ENCODE measurements at regions not wholly inside any gene's neighbourhood (a gene's known extent, or its start where the extent isn't known, plus 50 kb on each side); places are given as distances from the start of the nearest gene placed in this dataset.

DNA sequence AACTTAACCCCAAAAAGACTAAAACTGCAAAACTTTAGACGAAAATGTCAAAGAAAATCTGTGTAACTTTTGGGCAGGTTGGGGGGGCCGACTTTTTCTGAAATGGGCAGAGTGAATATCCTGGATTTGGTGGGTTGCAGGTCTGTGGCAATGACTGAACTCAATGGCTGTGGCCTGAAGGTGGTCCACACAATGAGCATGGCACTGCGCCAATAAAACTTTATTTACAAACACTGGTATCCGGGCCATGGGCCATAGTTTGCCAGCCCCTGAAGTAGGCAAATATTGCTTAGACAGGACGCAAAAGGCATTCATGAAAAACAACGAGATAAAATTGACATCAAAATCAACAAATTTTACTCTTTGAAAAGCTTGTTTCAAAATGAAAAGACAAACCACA lies 66.2 kb downstream of the RTP5 start:
- in situ Hi-C loops (cut with MboI): no loop called here

More for the DNA sequence above, 66.2 kb downstream of the RTP5 start:
- H3K79me2 ChIP-seq (ENCODE audit: control insufficient read depth, insufficient read depth, low read length): no peaks in the 10 kb centered on the region
- intact Hi-C loops (cut with micrococcal nuclease; ENCODE audit: unreplicated experiment): no loop called here
- ATAC-seq (no peak), DNase-seq (ENCODE audit: low read depth, low spot score) (no peak), FAIRE-seq (no peak)
- CTCF ChIA-PET: no interaction called here
- no peaks in the 10 kb centered on the region for H3K4me1 ChIP-seq (ENCODE audit: control insufficient read depth, insufficient read depth, low read length)
- H3K27ac ChIP-seq (ENCODE audit: control insufficient read depth, insufficient read depth): no peak overlapping the region
- no peaks in the 10 kb centered on the region; the same call in 1 of the 2 replicates for H4K20me1 ChIP-seq (ENCODE audit: control insufficient read depth, insufficient read depth)
- no peak overlapping the region for H3K9ac ChIP-seq (ENCODE audit: control insufficient read depth, insufficient read depth, low read length)
- SMC1A ChIA-PET (ENCODE audit: uncharacterized antibody, unreplicated experiment): no interaction called here
- no TSS peak for BruUV-seq (replicated peaks)
- no peak overlapping the region for H2AFZ ChIP-seq (ENCODE audit: control insufficient read depth, low read depth, low read length)
- POLR2A ChIA-PET: no interaction called here
- 72% methylated on average over 6 of the region's 6 CpGs for WGBS (ENCODE audit: insufficient coverage, insufficient replicate concordance, low lambda C conversion rate, missing lambda C conversion rate)
- no peak overlapping the region for H3K4me2 ChIP-seq (ENCODE audit: control insufficient read depth, insufficient read depth)
- RAD21 ChIA-PET (ENCODE audit: unreplicated experiment): no interaction called here
- peaks cover 1% of the 10 kb centered on the region; the same call in 2 of the 3 replicates for H3K9me3 ChIP-seq (replicated peaks; ENCODE audit: control insufficient read depth, insufficient read depth, low read length)
- no peaks in the 10 kb centered on the region for H3K36me3 ChIP-seq (ENCODE audit: control insufficient read depth in 2 of 2, insufficient read depth in 2 of 2, low read length in 1 of 2)
- TF ChIP-seq, protein P1, sequence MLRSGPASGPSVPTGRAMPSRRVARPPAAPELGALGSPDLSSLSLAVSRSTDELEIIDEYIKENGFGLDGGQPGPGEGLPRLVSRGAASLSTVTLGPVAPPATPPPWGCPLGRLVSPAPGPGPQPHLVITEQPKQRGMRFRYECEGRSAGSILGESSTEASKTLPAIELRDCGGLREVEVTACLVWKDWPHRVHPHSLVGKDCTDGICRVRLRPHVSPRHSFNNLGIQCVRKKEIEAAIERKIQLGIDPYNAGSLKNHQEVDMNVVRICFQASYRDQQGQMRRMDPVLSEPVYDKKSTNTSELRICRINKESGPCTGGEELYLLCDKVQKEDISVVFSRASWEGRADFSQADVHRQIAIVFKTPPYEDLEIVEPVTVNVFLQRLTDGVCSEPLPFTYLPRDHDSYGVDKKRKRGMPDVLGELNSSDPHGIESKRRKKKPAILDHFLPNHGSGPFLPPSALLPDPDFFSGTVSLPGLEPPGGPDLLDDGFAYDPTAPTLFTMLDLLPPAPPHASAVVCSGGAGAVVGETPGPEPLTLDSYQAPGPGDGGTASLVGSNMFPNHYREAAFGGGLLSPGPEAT (IDR thresholded peaks at IDR 0.05; ENCODE audit: low read depth): no peak
- no peak for TF ChIP-seq RAD21 (IDR thresholded peaks at IDR 0.05; ENCODE audit: insufficient read depth, low read depth, low read length)
- TF ChIP-seq, protein P2, sequence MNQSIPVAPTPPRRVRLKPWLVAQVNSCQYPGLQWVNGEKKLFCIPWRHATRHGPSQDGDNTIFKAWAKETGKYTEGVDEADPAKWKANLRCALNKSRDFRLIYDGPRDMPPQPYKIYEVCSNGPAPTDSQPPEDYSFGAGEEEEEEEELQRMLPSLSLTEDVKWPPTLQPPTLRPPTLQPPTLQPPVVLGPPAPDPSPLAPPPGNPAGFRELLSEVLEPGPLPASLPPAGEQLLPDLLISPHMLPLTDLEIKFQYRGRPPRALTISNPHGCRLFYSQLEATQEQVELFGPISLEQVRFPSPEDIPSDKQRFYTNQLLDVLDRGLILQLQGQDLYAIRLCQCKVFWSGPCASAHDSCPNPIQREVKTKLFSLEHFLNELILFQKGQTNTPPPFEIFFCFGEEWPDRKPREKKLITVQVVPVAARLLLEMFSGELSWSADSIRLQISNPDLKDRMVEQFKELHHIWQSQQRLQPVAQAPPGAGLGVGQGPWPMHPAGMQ (IDR thresholded peaks at IDR 0.05; ENCODE audit: borderline replicate concordance): no peak
- TF ChIP-seq YBX1 (IDR thresholded peaks at IDR 0.05): no peak
- TF ChIP-seq GATAD2B (conservative IDR thresholded peaks at IDR 0.05; ENCODE audit: low read depth): no peak
- TF ChIP-seq DPF2 (IDR thresholded peaks at IDR 0.05): no peak
- TF ChIP-seq SMAD5 (IDR thresholded peaks at IDR 0.05; ENCODE audit: low read depth): no peak
- TF ChIP-seq TCF12 (IDR thresholded peaks at IDR 0.05; ENCODE audit: low read depth, low read length): no peak
- TF ChIP-seq FOXK2 (IDR thresholded peaks at IDR 0.05): no peak
- TF ChIP-seq CREB1 (IDR thresholded peaks at IDR 0.05; ENCODE audit: low read depth): no peak
- no peaks in the 10 kb centered on the region for H3K27me3 ChIP-seq (replicated peaks in 1 of 2; ENCODE audit: control insufficient read depth in 2 of 2, insufficient read depth in 2 of 2, low read length in 1 of 2)
- H3K4me3 ChIP-seq: no peak overlapping the region
